ENCODE measurements at regions not wholly inside any gene's neighbourhood (a gene's known extent, or its start where the extent isn't known, plus 50 kb on each side); places are given as distances from the start of the nearest gene placed in this dataset.

DNA sequence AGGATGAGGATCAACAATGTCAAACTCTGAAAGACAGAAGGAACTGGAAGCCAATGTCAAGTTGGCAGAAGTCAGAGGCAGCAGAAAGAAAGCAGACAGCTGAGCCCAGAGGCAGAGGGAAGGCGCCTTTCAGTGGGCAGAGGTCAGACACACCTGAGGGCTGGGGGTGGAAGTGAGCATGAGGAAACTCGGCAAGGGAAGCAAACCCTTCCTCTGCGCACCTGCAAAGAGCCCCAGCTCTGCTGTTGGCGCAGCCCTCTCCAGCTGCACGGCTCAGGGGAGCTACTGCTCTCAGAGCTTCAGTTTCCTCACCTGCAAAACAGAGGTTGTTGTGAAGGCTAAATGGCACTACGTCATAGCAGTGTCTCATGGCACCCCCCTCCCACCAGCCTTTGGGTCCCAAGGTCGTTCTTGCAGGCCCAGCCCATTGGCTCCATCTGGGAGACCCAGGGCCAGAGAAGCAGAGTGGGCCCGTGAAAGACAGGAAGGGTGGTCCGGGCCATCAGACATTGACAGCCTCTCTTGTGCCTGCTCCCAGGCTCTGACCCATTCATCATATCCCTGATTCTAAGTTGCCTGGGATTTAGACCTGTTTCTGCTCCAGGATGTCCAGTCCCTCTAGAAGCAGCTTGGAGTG is 53.3 kb upstream of the SLC6A11 start:
- H3K79me2 ChIP-seq (ENCODE audit: insufficient read depth), result no peaks in the 10 kb centered on the region
- WGBS, 2 experiments (ENCODE audit: low coverage in 1 of 2, low lambda C conversion rate in 2 of 2, missing lambda C conversion rate in 2 of 2), result 50 to 55% methylated on average over 9 of the region's 9 CpGs
- H3K4me3 ChIP-seq, result no peak overlapping the region
- no peak for DNase-seq
- TF ChIP-seq EZH2phosphoT487 (IDR thresholded peaks at IDR 0.05; ENCODE audit: insufficient read depth, low read depth) (no peak), EZH2 (IDR thresholded peaks at IDR 0.05; ENCODE audit: insufficient read depth, poor library complexity, severe bottlenecking) (no peak)
- H3F3A ChIP-seq (ENCODE audit: insufficient read depth), result no peaks in the 10 kb centered on the region
- H3K9me3 ChIP-seq (ENCODE audit: low read depth), result no peaks in the 10 kb centered on the region
- no peak overlapping the region for H3K9ac ChIP-seq
- H3K4me2 ChIP-seq (ENCODE audit: unreplicated experiment), result no peak overlapping the region
- H3K27me3 ChIP-seq (replicated peaks; ENCODE audit: insufficient read depth), result peaks cover 14% of the 10 kb centered on the region; the same call in 1 of the 2 replicates
- no peaks in the 10 kb centered on the region for H3K9me2 ChIP-seq (ENCODE audit: insufficient read depth)
- in situ Hi-C loops (cut with MboI), result loop anchor here (25.0 kb wide), 1 partner anchor 575 kb away; no protein-coding TSS in a partner anchor
- H3K36me3 ChIP-seq (ENCODE audit: low read depth), result no peaks in the 10 kb centered on the region
- H3K27ac ChIP-seq, result no peak overlapping the region
- no peaks in the 10 kb centered on the region for H4K20me1 ChIP-seq (ENCODE audit: insufficient read depth)
- H2AFZ ChIP-seq, result no peak overlapping the region
- no peaks in the 10 kb centered on the region for H3K4me1 ChIP-seq (ENCODE audit: insufficient read depth)

DNA sequence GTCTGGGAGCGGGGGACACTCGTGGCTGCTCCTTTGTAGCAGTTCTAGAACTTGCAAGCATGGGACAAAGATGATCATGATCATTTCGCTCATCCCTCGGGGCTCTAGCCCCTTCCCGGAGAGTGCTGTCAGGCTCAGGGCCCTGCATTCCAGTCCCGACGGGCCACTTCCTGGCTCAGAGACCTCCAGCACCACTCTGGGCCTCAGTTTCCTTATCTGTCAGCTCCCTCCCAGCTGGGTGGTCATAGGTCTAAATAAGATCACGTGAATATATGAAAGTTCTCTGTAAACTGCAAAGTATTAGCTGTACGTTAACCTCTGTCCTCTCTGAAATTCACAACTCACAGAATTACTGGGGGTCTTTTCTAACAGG is 52.8 kb upstream of the SLC6A11 start:
- H3K4me3 ChIP-seq, result no peak overlapping the region

GRCh38 chr3:10763817-10764258 is 52.2 kb upstream of the SLC6A11 start:
- Histone ChIP-seq H3K4me1 (ENCODE audit: insufficient read depth) (no peaks in the 10 kb centered on the region), H3F3A (ENCODE audit: insufficient read depth) (no peaks in the 10 kb centered on the region), H3K79me2 (ENCODE audit: insufficient read depth) (no peaks in the 10 kb centered on the region), H3K36me3 (ENCODE audit: low read depth) (no peaks in the 10 kb centered on the region), H3K27me3 (replicated peaks; ENCODE audit: insufficient read depth) (peaks cover 14% of the 10 kb centered on the region; the same call in 1 of the 2 replicates), H3K9me3 (ENCODE audit: low read depth) (no peaks in the 10 kb centered on the region), H3K4me2 (ENCODE audit: unreplicated experiment) (no peak overlapping the region), H3K9ac (no peak overlapping the region), H3K27ac (no peak overlapping the region), H2AFZ (no peak overlapping the region), H4K20me1 (ENCODE audit: insufficient read depth) (no peaks in the 10 kb centered on the region), H3K9me2 (ENCODE audit: insufficient read depth) (no peaks in the 10 kb centered on the region), H3K4me3 (no peak overlapping the region)
- DNase-seq, result no peak
- in situ Hi-C loops (cut with MboI), result loop anchor here (25.0 kb wide), 1 partner anchor 573 kb away; no protein-coding TSS in a partner anchor
- TF ChIP-seq EZH2 (IDR thresholded peaks at IDR 0.05; ENCODE audit: insufficient read depth, poor library complexity, severe bottlenecking) (no peak), EZH2phosphoT487 (IDR thresholded peaks at IDR 0.05; ENCODE audit: insufficient read depth, low read depth) (no peak)
- WGBS, 2 experiments (ENCODE audit: low coverage in 1 of 2, low lambda C conversion rate in 2 of 2, missing lambda C conversion rate in 2 of 2), result 70 to 77% methylated on average over 8 to 10 of the region's 10 CpGs

More for the DNA sequence above, 52.8 kb upstream of the SLC6A11 start:
- no peaks in the 10 kb centered on the region for H3K9me3 ChIP-seq (ENCODE audit: low read depth)
- H3K79me2 ChIP-seq (ENCODE audit: insufficient read depth), result no peaks in the 10 kb centered on the region
- no peak overlapping the region for H2AFZ ChIP-seq
- no peaks in the 10 kb centered on the region for H3K4me1 ChIP-seq (ENCODE audit: insufficient read depth)
- no peaks in the 10 kb centered on the region for H3K9me2 ChIP-seq (ENCODE audit: insufficient read depth)
- 40 to 45% methylated on average over 9 of the region's 9 CpGs for WGBS, 2 experiments (ENCODE audit: low coverage in 1 of 2, low lambda C conversion rate in 2 of 2, missing lambda C conversion rate in 2 of 2)
- no peaks in the 10 kb centered on the region for H4K20me1 ChIP-seq (ENCODE audit: insufficient read depth)
- DNase-seq, result no peak
- TF ChIP-seq EZH2 (IDR thresholded peaks at IDR 0.05; ENCODE audit: insufficient read depth, poor library complexity, severe bottlenecking), result no peak
- H3K9ac ChIP-seq, result no peak overlapping the region
- H3K27ac ChIP-seq, result no peak overlapping the region
- H3K36me3 ChIP-seq (ENCODE audit: low read depth), result no peaks in the 10 kb centered on the region
- H3F3A ChIP-seq (ENCODE audit: insufficient read depth), result no peaks in the 10 kb centered on the region
- H3K4me2 ChIP-seq (ENCODE audit: unreplicated experiment), result no peak overlapping the region
- H3K27me3 ChIP-seq (replicated peaks; ENCODE audit: insufficient read depth), result peaks cover 14% of the 10 kb centered on the region; the same call in 1 of the 2 replicates
- in situ Hi-C loops (cut with MboI), result loop anchor here (25.0 kb wide), 1 partner anchor 574 kb away; no protein-coding TSS in a partner anchor

GRCh38 chr3:10764259-10765051 is 51.6 kb upstream of the SLC6A11 start:
- Histone ChIP-seq H3K27ac (no peak overlapping the region), H4K20me1 (ENCODE audit: insufficient read depth) (no peaks in the 10 kb centered on the region), H3K4me2 (ENCODE audit: unreplicated experiment) (no peak overlapping the region), H3K9me3 (ENCODE audit: low read depth) (no peaks in the 10 kb centered on the region), H3K9me2 (ENCODE audit: insufficient read depth) (no peaks in the 10 kb centered on the region), H3K4me1 (ENCODE audit: insufficient read depth) (no peaks in the 10 kb centered on the region), H3K9ac (no peak overlapping the region), H3F3A (ENCODE audit: insufficient read depth) (no peaks in the 10 kb centered on the region), H3K4me3 (no peak overlapping the region), H2AFZ (no peak overlapping the region), H3K79me2 (ENCODE audit: insufficient read depth) (no peaks in the 10 kb centered on the region), H3K36me3 (ENCODE audit: low read depth) (no peaks in the 10 kb centered on the region), H3K27me3 (replicated peaks; ENCODE audit: insufficient read depth) (peaks cover 14% of the 10 kb centered on the region; the same call in 1 of the 2 replicates)
- TF ChIP-seq EZH2phosphoT487 (IDR thresholded peaks at IDR 0.05; ENCODE audit: insufficient read depth, low read depth), result no peak
- no peak for TF ChIP-seq EZH2 (IDR thresholded peaks at IDR 0.05; ENCODE audit: insufficient read depth, poor library complexity, severe bottlenecking)
- WGBS, 2 experiments (ENCODE audit: low coverage in 1 of 2, low lambda C conversion rate in 2 of 2, missing lambda C conversion rate in 2 of 2), result 35 to 41% methylated on average over 28 to 32 of the region's 32 CpGs
- in situ Hi-C loops (cut with MboI), result loop anchor here (25.0 kb wide), 1 partner anchor 573 kb away; no protein-coding TSS in a partner anchor
- DNase-seq, result no peak
